HK-2 (cell line): ENCODE measurements at regions not wholly inside any gene's neighbourhood (a gene's known extent, or its start where the extent isn't known, plus 50 kb on each side); places are given as distances from the start of the nearest gene placed in this dataset.

Experiments
- DNase-seq: peaks from one replicate; pipeline ENCODE4 v3.0.0-alpha.2; 2018; ENCODE audit not compliant: unreplicated experiment

- DNase-seq = no peak
These were observed 52.5 kb upstream of the ARL8B start for GRCh38 chr3:5069627-5070026.

GRCh38 chr3:5071061-5071460, 51.0 kb upstream of the ARL8B start:
- DNase-seq = no peak

- no peak for DNase-seq
These were observed 49.8 kb upstream of the ARL8B start for GRCh38 chr3:5072100-5072816.
